NCI-H2227 (cell line): ENCODE measurements at regions not wholly inside any gene's neighbourhood (a gene's known extent, or its start where the extent isn't known, plus 50 kb on each side); places are given as distances from the start of the nearest gene placed in this dataset.

Experiments
- DNase-seq: peaks from one replicate; lab custom pipeline; 2025; ENCODE audit not compliant: unreplicated experiment; lab: John Stamatoyannopoulos, UW

- DNase-seq = no peak
Measured at GRCh38 chrX:17931855-17932254, 70.8 kb upstream of the RAI2 start.

- DNase-seq = no peak
Measured at GRCh38 chrX:17930850-17931249, 69.8 kb upstream of the RAI2 start.

- peak; percentile 49 for DNase-seq
Measured at GRCh38 chrX:17923546-17923945, 62.4 kb upstream of the RAI2 start.

GRCh38 chrX:17922303-17922702, 61.2 kb upstream of the RAI2 start:
- DNase-seq = peak; percentile 76

GRCh38 chrX:17919896-17920446, 58.9 kb upstream of the RAI2 start:
- DNase-seq = no peak

- DNase-seq = no peak
Measured at GRCh38 chrX:17917945-17918577, 57.0 kb upstream of the RAI2 start.

GRCh38 chrX:17913801-17914200, 52.7 kb upstream of the RAI2 start:
- DNase-seq = no peak
